Gastroesophageal sphincter (tissue), 4 donors: ENCODE measurements at regions not wholly inside any gene's neighbourhood (a gene's known extent, or its start where the extent isn't known, plus 50 kb on each side); places are given as distances from the start of the nearest gene placed in this dataset.

Experiments used
- ATAC-seq: fragments of 150-250 bp; one replicate; pipeline ENCODE4 v1.9.1; 2016; ENCODE audit warnings: mild to moderate bottlenecking, moderate library complexity
- H3K27ac ChIP-seq, 4 donors: fragments of 200-600 bp; sonication (generic) in 3 of 4; 1 replicate in 3 of 4; 2 replicates in 1 of 4; pipeline ENCODE4 v1.5.1; 2016 to 2019
- H3K27me3 ChIP-seq: fragments of 200-600 bp; sonication (generic); one replicate; pipeline ENCODE4 v1.5.1; 2019
- H3K36me3 ChIP-seq, 2 donors: fragments of 200-600 bp; sonication (generic); one replicate each; pipeline ENCODE4 v1.5.1; 2019; ENCODE audit warnings: control low read depth in 1 of 2
- H3K4me1 ChIP-seq, 3 donors: fragments of 200-600 bp; sonication (generic); 1 replicate in 2 of 3; 2 replicates in 1 of 3; pipeline ENCODE4 v1.5.1; 2016 to 2019; ENCODE audit warnings: control low read depth in 2 of 3
- H3K4me3 ChIP-seq, 2 donors: fragments of 200-600 bp; sonication (generic); one replicate each; pipeline ENCODE4 v1.5.1; 2019; ENCODE audit warnings: mild to moderate bottlenecking in 1 of 2, moderate library complexity in 1 of 2
- H3K9me3 ChIP-seq, 3 donors: fragments of 200-600 bp; sonication (generic); one replicate each; pipeline ENCODE4 v1.5.1; 2017 to 2019; ENCODE audit warnings: control low read depth in 2 of 3
- EP300 ChIP-seq: sonication (generic); formaldehyde crosslinking; IDR thresholded peaks from one replicate; pipeline ENCODE4 v1.6.1; 2017; ENCODE audit warnings: antibody characterized with exemption, mild to moderate bottlenecking
- POLR2A ChIP-seq, 2 donors: fragments of 450-650 bp; IDR thresholded peaks; one replicate each; pipeline ENCODE4 v1.6.1; 2017; ENCODE audit warnings: antibody characterized with exemption in 2 of 2, mild to moderate bottlenecking in 2 of 2, moderate library complexity in 1 of 2
- POLR2AphosphoS5 ChIP-seq: sonication (generic); formaldehyde crosslinking; IDR thresholded peaks from one replicate; pipeline ENCODE4 v1.6.1; 2017; ENCODE audit warnings: antibody characterized with exemption
- WGBS, 2 donors: methylation state at CpG; one replicate each; pipeline ENCODE4 v1.1.5; 2018; ENCODE audit warnings: low coverage in 1 of 2; 5-methylcytosine and 5-hydroxymethylcytosine counted together
- TF ChIP-seq, protein P1 (sequence below), 4 experiments: fragments of 200-600 bp in 2 of 4; fragments of 450-650 bp in 2 of 4; sonication (generic) in 1 of 4; IDR thresholded peaks; one replicate each; pipeline ENCODE4 v1.5.1; 2017 to 2019; ENCODE audit warnings: antibody characterized with exemption in 4 of 4, mild to moderate bottlenecking in 2 of 4, moderate library complexity in 2 of 4

DNA sequence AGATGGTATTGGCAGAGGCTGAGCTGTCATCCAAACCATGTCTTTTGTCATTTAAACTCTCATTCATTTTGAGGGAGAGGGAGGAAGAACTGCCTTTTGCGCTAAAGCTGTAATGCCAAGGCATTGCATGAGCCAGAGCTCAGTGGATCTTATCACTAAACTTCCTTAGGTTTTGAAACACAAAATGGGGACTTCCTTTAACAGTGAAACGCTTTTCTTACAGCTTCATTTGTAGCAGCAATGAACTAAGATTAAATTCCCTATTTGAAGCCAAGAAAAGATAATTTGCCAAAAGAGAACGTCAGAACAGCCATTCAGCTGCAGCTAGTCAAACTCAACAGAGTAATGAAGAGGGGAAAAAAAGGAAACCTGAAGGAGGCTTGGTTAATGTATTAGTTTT, 143.5 kb upstream of the MMADHC start:
- Histone ChIP-seq H3K27me3 (no peaks in the 10 kb centered on the region), H3K4me3 (no peak overlapping the region), H3K4me1 (peaks cover 0 to 38% (median 3%) of the 10 kb centered on the region in 3 donors), H3K9me3 (no peaks in the 10 kb centered on the region), H3K36me3 (no peaks in the 10 kb centered on the region), H3K27ac (no peak overlapping the region)
- TF ChIP-seq, protein P1, sequence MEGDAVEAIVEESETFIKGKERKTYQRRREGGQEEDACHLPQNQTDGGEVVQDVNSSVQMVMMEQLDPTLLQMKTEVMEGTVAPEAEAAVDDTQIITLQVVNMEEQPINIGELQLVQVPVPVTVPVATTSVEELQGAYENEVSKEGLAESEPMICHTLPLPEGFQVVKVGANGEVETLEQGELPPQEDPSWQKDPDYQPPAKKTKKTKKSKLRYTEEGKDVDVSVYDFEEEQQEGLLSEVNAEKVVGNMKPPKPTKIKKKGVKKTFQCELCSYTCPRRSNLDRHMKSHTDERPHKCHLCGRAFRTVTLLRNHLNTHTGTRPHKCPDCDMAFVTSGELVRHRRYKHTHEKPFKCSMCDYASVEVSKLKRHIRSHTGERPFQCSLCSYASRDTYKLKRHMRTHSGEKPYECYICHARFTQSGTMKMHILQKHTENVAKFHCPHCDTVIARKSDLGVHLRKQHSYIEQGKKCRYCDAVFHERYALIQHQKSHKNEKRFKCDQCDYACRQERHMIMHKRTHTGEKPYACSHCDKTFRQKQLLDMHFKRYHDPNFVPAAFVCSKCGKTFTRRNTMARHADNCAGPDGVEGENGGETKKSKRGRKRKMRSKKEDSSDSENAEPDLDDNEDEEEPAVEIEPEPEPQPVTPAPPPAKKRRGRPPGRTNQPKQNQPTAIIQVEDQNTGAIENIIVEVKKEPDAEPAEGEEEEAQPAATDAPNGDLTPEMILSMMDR (IDR thresholded peaks at IDR 0.05) = no peak
- TF ChIP-seq POLR2AphosphoS5 (no peak), POLR2A (IDR thresholded peaks at IDR 0.05) (no peak), EP300 (no peak)
- WGBS, 2 donors = 17 to 67% methylated on average over 1 to 3 of the region's 3 CpGs
- ATAC-seq = no peak

DNA sequence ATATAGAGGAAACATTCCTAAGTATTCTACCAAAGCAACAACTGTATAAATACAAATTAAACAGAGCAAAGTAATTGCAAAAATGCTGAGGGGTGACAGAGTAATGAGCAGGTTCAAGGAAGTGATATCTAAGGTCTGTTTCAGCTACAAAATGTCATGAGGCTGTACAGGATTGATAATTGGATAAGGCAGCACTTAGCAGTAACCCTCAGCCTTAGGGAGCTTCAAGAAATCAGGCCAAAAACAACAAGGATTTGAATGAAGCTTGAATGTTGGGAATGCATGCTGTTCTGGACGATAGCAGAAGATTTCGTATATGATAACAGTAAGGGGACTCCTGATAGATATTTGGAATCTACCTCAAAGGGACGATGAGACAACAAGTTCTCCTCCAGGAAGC, 142.0 kb upstream of the MMADHC start:
- 83 to 84% methylated on average over 1 to 3 of the region's 3 CpGs for WGBS, 2 donors
- Histone ChIP-seq H3K4me3 (no peak overlapping the region), H3K4me1 (peaks cover 0 to 26% (median 0%) of the 10 kb centered on the region in 3 donors), H3K36me3 (no peaks in the 10 kb centered on the region), H3K27me3 (no peaks in the 10 kb centered on the region), H3K9me3 (no peaks in the 10 kb centered on the region), H3K27ac (no peak overlapping the region)
- ATAC-seq = no peak
- no peak for TF ChIP-seq POLR2AphosphoS5
- no peak for TF ChIP-seq EP300

- Histone ChIP-seq H3K4me1 (peaks cover 0 to 19% (median 0%) of the 10 kb centered on the region in 3 donors), H3K36me3 (no peaks in the 10 kb centered on the region), H3K27ac (no peak overlapping the region), H3K4me3 (no peak overlapping the region), H3K9me3 (no peaks in the 10 kb centered on the region), H3K27me3 (no peaks in the 10 kb centered on the region)
- no peak for TF ChIP-seq POLR2A (IDR thresholded peaks at IDR 0.05)
- TF ChIP-seq POLR2AphosphoS5 = no peak
- TF ChIP-seq, protein P1 (IDR thresholded peaks at IDR 0.05) = no peak
- no peak for TF ChIP-seq EP300
- ATAC-seq = no peak
- WGBS, 2 donors = 39 to 45% methylated on average over 2 to 3 of the region's 3 CpGs
These were observed 140.4 kb upstream of the MMADHC start for GRCh38 chr2:149727927-149728326.

GRCh38 chr2:149725234-149725633, 137.7 kb upstream of the MMADHC start:
- Histone ChIP-seq H3K4me3 (no peak overlapping the region), H3K27ac (no peak overlapping the region), H3K36me3 (no peaks in the 10 kb centered on the region), H3K4me1 (peaks cover 0 to 10% (median 0%) of the 10 kb centered on the region in 3 donors), H3K27me3 (no peaks in the 10 kb centered on the region), H3K9me3 (no peaks in the 10 kb centered on the region)
- 88% methylated on average over 2 of the region's 2 CpGs; no CpG with 5 or more reads in 1 of the 2 donors for WGBS, 2 donors
- no peak for TF ChIP-seq POLR2AphosphoS5
- no peak for TF ChIP-seq EP300
- TF ChIP-seq, protein P1 (IDR thresholded peaks at IDR 0.05) = no peak
- ATAC-seq = no peak

DNA sequence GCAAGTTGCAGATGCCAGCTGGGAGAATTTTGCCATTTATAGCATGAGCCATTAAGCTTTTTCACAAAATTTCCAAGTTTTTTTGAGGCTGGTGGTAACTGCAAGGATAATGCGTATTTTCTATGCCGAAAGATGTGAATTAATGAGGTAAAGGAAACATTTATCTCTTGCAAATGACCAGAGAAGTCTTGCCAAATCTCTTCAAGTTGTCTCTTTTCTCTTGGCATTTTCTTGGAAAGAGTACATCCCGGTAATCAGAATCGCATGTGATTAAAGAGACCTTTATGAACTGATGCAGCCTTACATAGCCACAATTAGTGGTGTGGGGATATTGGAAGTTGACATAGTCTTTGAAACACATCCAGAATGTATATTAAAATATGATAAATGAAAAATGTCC, 136.5 kb upstream of the MMADHC start:
- TF ChIP-seq POLR2A (IDR thresholded peaks at IDR 0.05) (no peak), EP300 (no peak), POLR2AphosphoS5 (no peak)
- TF ChIP-seq, protein P1 (IDR thresholded peaks at IDR 0.05) = no peak
- no peaks in the 10 kb centered on the region for H3K9me3 ChIP-seq
- WGBS, 2 donors = 70 to 71% methylated on average over 4 of the region's 4 CpGs
- no peaks in the 10 kb centered on the region for H3K27me3 ChIP-seq
- H3K27ac ChIP-seq = no peak overlapping the region
- ATAC-seq = no peak
- peaks cover 0 to 10% (median 0%) of the 10 kb centered on the region in 3 donors for H3K4me1 ChIP-seq
- H3K4me3 ChIP-seq = no peak overlapping the region
- H3K36me3 ChIP-seq = no peaks in the 10 kb centered on the region
